HT1080 (cell line): ENCODE measurements at regions not wholly inside any gene's neighbourhood (a gene's known extent, or its start where the extent isn't known, plus 50 kb on each side); places are given as distances from the start of the nearest gene placed in this dataset.

Experiments used
- DNase-seq: peaks from one replicate; pipeline ENCODE4 v3.0.0-alpha.2; 2015; ENCODE audit warnings: low read depth

DNA sequence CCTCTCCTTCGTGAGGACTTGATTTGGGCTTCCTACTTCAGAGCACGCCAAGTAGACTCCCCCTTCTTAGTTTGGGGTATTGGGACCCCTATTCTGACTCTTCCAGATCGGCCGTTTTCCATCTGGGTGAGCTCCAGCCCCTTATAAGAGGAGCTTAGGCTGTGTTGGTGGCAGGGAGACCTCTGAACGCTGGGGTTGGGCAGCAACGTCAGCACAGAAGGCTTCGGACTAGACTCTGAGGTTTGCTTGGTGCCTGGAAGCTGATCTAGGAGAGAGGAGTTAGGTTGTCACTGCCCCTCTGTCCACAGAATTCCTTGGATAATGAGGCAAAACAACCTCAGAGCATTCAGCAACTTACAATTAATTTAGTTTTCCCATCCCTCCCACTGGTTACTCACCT is 99.2 kb upstream of the RTL1 start:
- DNase-seq, result no peak

GRCh38 chr14:101004176-101004575 is 100.7 kb upstream of the RTL1 start:
- no peak for DNase-seq

GRCh38 chr14:101004954-101005353 is 101.4 kb upstream of the RTL1 start:
- peak; percentile 71 for DNase-seq

- no peak for DNase-seq
Measured at GRCh38 chr14:101005447-101005846, 101.9 kb upstream of the RTL1 start.

- DNase-seq, result no peak
Measured at GRCh38 chr14:101006008-101006407, 102.5 kb upstream of the RTL1 start.

DNA sequence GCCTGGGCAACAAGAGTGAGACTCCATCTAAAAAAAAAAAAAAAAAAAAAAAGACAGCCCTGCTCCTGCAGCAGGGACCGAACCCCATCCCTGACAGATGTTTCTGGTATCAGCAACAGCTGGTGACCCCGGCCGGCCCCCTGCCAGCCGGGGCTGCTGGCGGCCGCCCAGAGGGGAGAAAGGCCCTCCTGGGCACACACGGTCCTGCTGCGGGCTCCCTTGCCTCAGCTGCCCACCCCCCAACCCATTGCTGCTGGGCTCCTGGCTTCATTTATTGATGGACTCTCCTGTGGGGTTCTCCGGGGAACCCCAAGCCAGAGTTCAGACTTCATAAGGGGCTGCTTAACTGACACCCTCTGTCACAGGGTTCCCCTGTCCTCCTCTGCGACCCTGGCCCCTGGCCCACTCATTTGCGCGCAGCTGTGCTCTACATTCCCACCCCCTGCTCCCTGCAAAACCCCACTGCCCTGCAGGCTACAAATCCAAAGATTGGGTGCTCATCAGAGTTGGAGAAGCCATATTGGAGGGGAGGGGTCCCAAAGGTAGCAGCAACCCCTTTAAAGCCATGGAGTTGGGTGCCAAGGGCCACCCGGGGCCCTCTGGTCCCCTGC is 103.6 kb upstream of the RTL1 start:
- DNase-seq, result no peak

DNA sequence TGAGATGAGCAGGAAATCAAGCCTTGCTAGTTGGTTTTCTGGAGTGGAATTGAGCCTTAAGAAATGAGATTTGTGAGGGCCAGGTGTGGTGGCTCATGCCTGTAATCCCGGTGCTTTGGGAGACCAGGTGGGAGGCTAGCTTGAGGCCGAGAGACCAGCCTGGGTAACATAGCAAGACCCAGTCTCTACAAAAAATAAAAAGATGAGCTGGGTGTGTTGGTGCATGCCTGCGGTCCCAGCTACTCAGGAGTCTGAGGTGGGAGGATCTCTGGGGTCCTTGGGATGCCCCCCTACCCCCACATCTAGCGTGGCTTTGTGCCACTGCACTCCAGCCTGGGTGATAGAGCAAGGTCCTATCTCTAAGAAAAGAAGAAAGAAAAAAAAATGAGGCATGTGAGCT is 104.2 kb upstream of the RTL1 start:
- DNase-seq, result no peak

- no peak for DNase-seq
Measured at GRCh38 chr14:101008196-101008595, 104.7 kb upstream of the RTL1 start.

- peak; percentile 27 for DNase-seq
Measured at GRCh38 chr14:101008631-101009336, 105.3 kb upstream of the RTL1 start.

- no peak for DNase-seq
Measured at GRCh38 chr14:101009531-101009930, 106.0 kb upstream of the RTL1 start.

DNA sequence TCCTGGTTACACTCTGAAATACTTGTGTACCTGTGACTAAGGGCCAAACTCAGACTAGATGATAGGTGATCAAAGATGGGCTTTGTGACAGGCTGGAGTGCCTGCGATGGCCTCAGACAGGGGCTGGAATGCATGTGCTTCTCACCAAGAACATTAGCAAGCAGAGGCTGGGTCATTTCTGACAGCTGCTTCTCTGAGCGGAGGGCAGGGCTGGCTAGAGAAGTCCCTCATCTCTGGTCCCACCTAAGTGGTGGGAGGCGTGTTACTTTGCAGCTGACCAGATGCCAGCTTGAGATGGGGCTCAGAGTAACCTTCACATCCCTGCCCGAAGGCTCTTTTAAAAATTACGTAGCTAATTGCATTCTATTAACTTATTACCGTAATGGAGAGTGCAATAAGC is 106.8 kb upstream of the RTL1 start:
- no peak for DNase-seq

DNA sequence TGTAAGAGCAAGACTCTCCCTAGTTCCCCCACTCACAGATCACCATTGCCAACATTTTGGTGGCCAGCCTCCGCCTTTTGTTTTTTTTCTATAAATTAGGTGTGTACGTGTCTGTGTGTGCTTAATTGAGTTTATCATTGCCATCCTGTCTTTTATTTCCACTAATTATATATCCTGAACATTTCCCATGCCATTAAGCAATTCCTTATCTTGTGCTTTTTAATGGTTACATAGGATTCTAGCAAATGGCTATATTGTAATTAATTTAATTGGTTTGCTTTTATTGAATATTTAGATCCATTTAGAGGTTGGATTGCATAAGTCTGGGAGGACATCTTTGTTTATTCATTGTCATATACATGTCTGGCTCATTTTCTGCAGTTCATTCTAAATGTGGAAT is 107.3 kb upstream of the RTL1 start:
- DNase-seq, result no peak

- DNase-seq, result no peak
Measured at GRCh38 chr14:101017209-101017608, 113.7 kb upstream of the RTL1 start.

DNA sequence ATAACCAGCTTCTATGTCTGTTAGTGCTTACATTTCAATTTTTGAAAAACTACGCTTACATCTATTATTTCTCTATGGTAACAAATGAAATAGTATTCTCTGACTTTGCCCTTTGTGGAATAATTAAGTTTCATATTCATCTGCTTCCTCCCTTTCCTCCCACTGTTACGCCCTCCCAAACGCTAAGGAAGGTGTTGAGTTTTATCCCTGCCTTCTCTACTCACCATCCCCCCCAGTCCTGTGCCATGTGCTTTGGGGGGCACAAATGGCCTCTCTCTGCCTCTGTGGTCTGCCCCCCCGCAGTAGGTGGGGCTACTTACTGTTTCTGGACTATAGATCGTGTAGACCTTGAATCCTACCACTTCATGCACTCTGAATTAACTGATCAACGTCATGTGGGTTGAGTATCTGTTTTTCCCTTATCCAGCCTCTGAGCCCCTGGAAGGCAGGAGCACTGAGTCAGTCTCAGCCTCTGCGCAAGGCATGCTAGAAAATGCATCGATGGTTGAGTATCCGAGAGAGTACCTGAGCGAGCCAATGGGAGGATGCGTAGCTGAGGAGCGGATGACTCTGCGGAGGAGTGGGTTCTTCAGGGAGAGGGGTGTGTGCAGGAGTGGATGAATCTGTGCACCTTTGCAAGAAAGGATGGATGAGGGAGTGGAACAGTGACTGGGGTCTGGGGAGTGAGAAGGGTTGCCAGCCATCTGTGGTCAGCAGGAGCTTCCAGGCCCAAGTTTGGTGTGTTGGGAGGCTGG is 114.5 kb upstream of the RTL1 start:
- no peak for DNase-seq

DNA sequence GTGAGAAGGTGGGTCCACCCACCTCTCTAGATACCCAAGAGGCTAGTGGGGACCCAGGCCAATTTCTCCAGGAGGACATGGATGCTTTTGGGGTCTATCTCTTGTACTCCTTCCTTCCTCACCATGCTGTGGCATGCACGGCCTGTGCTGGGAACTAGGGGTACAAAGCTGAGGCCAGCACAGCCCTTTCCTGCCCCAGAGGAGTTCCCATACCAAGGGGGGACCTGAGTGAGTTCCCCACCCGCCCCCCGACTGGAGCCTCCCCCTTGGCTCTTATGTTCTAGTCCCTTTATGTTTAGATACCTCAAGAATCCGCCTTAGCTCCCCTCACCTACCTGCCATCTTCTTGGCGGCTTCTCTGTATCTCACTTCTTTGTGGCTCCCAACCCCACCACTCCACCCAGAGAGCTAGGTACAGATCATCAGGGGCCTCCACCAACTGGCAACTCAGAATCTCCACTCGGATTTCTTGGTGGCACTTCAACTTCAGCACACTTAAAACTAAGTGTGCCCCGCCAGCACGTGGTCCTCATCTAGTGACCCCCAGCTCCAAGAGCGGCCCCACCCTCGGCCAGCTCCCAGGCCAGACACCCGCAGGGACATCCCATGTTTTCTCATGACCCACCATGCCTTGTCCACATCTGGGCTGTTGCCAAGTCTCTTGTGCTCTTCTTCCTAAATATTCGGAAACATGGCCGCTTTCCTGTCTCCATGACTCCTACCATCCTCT is 115.2 kb upstream of the RTL1 start:
- no peak for DNase-seq

DNA sequence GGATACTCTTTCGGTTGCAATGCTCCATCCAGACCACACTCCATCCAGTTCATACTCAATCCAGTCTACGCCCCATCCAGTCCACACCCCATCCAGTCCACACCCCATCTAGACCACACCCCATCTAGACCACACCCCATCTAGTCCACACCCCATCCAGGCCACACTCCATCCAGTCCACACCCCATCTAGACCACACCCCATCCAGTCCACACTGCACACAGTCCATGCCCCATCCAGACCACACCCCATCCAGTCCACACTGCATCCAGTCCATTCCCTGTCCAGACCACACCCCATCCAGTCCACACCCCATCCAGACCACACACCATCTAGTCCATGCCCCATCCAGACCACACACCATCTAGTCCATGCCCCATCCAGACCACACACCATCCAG is 116.0 kb upstream of the RTL1 start:
- DNase-seq, result no peak

GRCh38 chr14:101019990-101020710 is 116.6 kb upstream of the RTL1 start:
- no peak for DNase-seq

DNA sequence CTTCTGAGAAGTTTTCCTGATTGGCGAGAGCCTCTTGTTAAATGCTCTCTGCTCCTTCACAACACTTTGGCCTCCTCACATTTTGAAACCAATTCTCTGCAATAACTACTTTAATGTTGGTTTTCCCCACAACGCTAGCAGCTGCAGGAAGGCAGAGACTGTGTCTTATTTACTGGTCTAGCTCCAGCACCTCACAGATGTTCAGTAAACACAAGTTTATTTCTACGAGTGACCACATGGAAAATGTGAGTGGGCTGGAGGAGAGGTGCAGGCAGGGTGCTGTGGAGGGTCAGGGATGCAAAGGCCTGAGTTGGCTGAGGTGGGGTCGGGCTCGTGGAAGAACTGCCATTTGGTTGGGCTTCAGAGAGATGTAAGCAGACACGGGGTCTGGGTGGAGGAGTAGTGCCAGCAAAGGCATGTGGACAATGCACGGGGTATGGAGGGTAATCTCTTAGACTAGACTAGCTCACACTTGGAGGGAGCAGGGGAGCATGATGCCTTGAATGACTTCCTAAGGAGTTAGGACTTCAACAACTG is 117.4 kb upstream of the RTL1 start:
- DNase-seq, result no peak

- no peak for DNase-seq
Measured at GRCh38 chr14:101022121-101022520, 118.6 kb upstream of the RTL1 start.

DNA sequence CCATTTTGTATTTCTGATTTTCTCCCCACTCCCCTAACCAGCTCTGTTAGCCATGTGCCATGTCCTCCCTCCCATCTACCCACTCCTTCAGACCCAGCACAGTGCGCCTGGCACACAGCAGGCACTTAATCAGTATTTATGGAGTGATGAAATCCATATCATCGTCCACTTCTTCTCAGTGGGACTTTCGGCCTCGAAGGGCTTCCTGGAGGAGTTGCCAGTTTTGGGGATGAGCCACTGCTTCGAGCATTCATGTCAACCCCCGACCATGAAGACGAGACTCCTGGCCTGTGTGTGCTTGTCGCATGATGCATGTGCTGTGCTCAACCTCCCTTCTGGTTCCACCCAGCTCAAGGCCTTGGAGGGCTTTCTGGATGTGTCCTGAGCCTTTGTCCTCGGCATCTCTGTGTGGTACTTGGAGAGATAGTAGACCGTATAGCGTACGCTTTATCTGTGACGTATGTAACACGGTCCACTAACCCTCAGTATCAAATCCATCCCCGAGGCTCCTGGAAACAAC is 119.5 kb upstream of the RTL1 start:
- no peak for DNase-seq

GRCh38 chr14:101024686-101025085 is 121.2 kb upstream of the RTL1 start:
- no peak for DNase-seq
